Hepatocyte (in vitro differentiated cells): ENCODE measurements at regions not wholly inside any gene's neighbourhood (a gene's known extent, or its start where the extent isn't known, plus 50 kb on each side); places are given as distances from the start of the nearest gene placed in this dataset.

Source experiments
- CTCF ChIP-seq: fragments of 200-600 bp; sonication (generic); IDR thresholded peaks from 2 replicates; pipeline ENCODE4 v1.5.1; 2016; ENCODE audit warnings: antibody characterized with exemption, mild to moderate bottlenecking; ENCODE audit not compliant: poor library complexity
- EZH2phosphoT487 ChIP-seq: fragments of 200-600 bp; sonication (generic); IDR thresholded peaks from one replicate; pipeline ENCODE4 v1.6.1; 2018; ENCODE audit warnings: antibody characterized with exemption, mild to moderate bottlenecking, low read depth, moderate library complexity; ENCODE audit not compliant: unreplicated experiment, severe bottlenecking

GRCh38 chr5:88128813-88129212, 139.8 kb downstream of the TMEM161B start:
- TF ChIP-seq CTCF (no peak), EZH2phosphoT487 (no peak)
